Kidney (tissue), 13 donors: ENCODE measurements at regions not wholly inside any gene's neighbourhood (a gene's known extent, or its start where the extent isn't known, plus 50 kb on each side); places are given as distances from the start of the nearest gene placed in this dataset.

Source experiments
- DNase-seq, 5 donors: peaks; one replicate each; pipeline ENCODE4 v3.0.0-alpha.2; 2013 to 2020
- FAIRE-seq: peaks from 2 replicates; lab custom pipeline; 2012; peaks lifted over from hg19 to GRCh38; lab: Jason Lieb, UNC
- H3K27ac ChIP-seq, 2 donors: one replicate each; pipeline ENCODE4 v1.7.0; 2013; ENCODE audit warnings: low read depth in 2 of 2, low read length in 2 of 2, inconsistent platforms in 1 of 2
- H3K27me3 ChIP-seq: one replicate; pipeline ENCODE4 v1.7.1; 2013; ENCODE audit warnings: low read length, inconsistent platforms; ENCODE audit not compliant: control insufficient read depth, insufficient read depth
- H3K36me3 ChIP-seq, 3 donors: one replicate each; pipeline versions ENCODE4 v1.7.0 to v1.7.1; 2013; ENCODE audit warnings: low read length in 3 of 3, control low read depth in 1 of 3, inconsistent platforms in 1 of 3; ENCODE audit not compliant: insufficient read depth in 3 of 3, control insufficient read depth in 2 of 3
- H3K4me1 ChIP-seq, 3 donors: one replicate each; pipeline versions ENCODE4 v1.7.0 to v1.7.1; 2013; ENCODE audit warnings: low read length in 3 of 3, inconsistent platforms in 1 of 3, low read depth in 1 of 3; ENCODE audit not compliant: control insufficient read depth in 2 of 3, insufficient read depth in 2 of 3
- H3K4me3 ChIP-seq, 3 donors: one replicate each; pipeline versions ENCODE4 v1.7.0 to v1.8.1; 2013; ENCODE audit warnings: low read length in 3 of 3, control low read depth in 1 of 3, inconsistent platforms in 1 of 3
- H3K9ac ChIP-seq, 3 donors: one replicate each; pipeline versions ENCODE4 v1.7.0 to v1.7.1; 2013; ENCODE audit warnings: low read length in 3 of 3, control low read depth in 1 of 3, inconsistent platforms in 1 of 3
- H3K9me3 ChIP-seq, 3 donors: one replicate each; pipeline versions ENCODE4 v1.7.0 to v1.7.1; 2013; ENCODE audit warnings: low read length in 3 of 3, control low read depth in 1 of 3, inconsistent platforms in 1 of 3; ENCODE audit not compliant: control insufficient read depth in 2 of 3, insufficient read depth in 1 of 3
- intact Hi-C: fragments of 100-400 bp; cut with DNase I; formaldehyde crosslinking; loops from one replicate; pipeline ENCODE4 v1.11.1; 2022
- TF ChIP-seq, protein P1 (sequence below): IDR thresholded peaks from 3 replicates; pipeline ENCODE4 v1.5.1; 2012; ENCODE audit warnings: mild to moderate bottlenecking, moderate library complexity, borderline replicate concordance; ENCODE audit not compliant: insufficient read depth; ENCODE audit errors: extremely low read depth
- donor health status: control.
- donor health status: control.
- donor health status: control.
- donor health status: control.
- donor health status: control.
- donor health status: DM: yes; HTN: yes; CAD: no.
- donor health status: Normal renal cell carcinoma (clear cell type).

GRCh38 chr10:43981232-43981631 lies 332.6 kb upstream of the ZNF32 start:
- no peaks in the 10 kb centered on the region for H3K27me3 ChIP-seq
- no peak overlapping the region for H3K9ac ChIP-seq
- DNase-seq (no peak), FAIRE-seq (no peak)
- no peaks in the 10 kb centered on the region for H3K36me3 ChIP-seq
- TF ChIP-seq, protein P1, sequence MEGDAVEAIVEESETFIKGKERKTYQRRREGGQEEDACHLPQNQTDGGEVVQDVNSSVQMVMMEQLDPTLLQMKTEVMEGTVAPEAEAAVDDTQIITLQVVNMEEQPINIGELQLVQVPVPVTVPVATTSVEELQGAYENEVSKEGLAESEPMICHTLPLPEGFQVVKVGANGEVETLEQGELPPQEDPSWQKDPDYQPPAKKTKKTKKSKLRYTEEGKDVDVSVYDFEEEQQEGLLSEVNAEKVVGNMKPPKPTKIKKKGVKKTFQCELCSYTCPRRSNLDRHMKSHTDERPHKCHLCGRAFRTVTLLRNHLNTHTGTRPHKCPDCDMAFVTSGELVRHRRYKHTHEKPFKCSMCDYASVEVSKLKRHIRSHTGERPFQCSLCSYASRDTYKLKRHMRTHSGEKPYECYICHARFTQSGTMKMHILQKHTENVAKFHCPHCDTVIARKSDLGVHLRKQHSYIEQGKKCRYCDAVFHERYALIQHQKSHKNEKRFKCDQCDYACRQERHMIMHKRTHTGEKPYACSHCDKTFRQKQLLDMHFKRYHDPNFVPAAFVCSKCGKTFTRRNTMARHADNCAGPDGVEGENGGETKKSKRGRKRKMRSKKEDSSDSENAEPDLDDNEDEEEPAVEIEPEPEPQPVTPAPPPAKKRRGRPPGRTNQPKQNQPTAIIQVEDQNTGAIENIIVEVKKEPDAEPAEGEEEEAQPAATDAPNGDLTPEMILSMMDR: no peak
- H3K4me1 ChIP-seq: no peaks in the 10 kb centered on the region
- H3K27ac ChIP-seq: no peak overlapping the region
- intact Hi-C loops: no loop called here
- no peaks in the 10 kb centered on the region for H3K9me3 ChIP-seq
- no peak overlapping the region for H3K4me3 ChIP-seq

- Histone ChIP-seq H3K4me1 (no peaks in the 10 kb centered on the region), H3K9ac (no peak overlapping the region), H3K27ac (no peak overlapping the region), H3K9me3 (no peaks in the 10 kb centered on the region), H3K36me3 (no peaks in the 10 kb centered on the region), H3K27me3 (no peaks in the 10 kb centered on the region), H3K4me3 (no peak overlapping the region)
- intact Hi-C loops: no loop called here
- DNase-seq (no peak), FAIRE-seq (no peak)
- TF ChIP-seq, protein P1: no peak
Measured at GRCh38 chr10:43980715-43981114, 332.0 kb upstream of the ZNF32 start.

- Histone ChIP-seq H3K27ac (no peak overlapping the region), H3K36me3 (no peaks in the 10 kb centered on the region), H3K9ac (no peak overlapping the region), H3K27me3 (no peaks in the 10 kb centered on the region), H3K9me3 (no peaks in the 10 kb centered on the region), H3K4me3 (no peak overlapping the region), H3K4me1 (no peaks in the 10 kb centered on the region)
- FAIRE-seq: no peak
- DNase-seq: peak in 1 of 5 donors; percentile 22
- intact Hi-C loops: no loop called here
- TF ChIP-seq, protein P1: no peak
Measured at GRCh38 chr10:43980313-43980712, 331.6 kb upstream of the ZNF32 start.

DNA sequence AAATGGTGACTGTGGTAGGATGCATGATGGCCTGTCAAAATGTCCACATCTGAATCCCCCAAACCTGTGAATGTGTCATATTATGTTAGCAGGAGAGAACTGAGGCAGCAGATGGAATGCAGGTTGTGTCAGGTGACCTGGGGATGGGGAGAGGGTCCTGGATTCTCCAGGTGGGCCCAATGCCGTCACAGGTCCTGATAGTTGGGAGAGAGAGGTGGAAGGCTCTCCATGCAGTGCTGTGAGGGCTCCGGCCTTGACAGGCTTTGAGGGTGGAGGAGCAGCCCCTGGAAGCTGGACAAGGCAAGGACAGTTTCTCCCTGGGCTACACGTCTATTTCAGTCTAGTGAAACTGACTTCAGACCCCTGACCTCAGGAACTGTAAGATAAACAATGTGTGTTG lies 330.9 kb upstream of the ZNF32 start:
- Histone ChIP-seq H3K9ac (no peak overlapping the region), H3K4me3 (no peak overlapping the region), H3K27me3 (no peaks in the 10 kb centered on the region), H3K9me3 (no peaks in the 10 kb centered on the region), H3K27ac (no peak overlapping the region), H3K4me1 (no peaks in the 10 kb centered on the region), H3K36me3 (no peaks in the 10 kb centered on the region)
- DNase-seq (no peak), FAIRE-seq (no peak)
- intact Hi-C loops: no loop called here
- TF ChIP-seq, protein P1: no peak
